ENCODE measurements at regions not wholly inside any gene's neighbourhood (a gene's known extent, or its start where the extent isn't known, plus 50 kb on each side); places are given as distances from the start of the nearest gene placed in this dataset.
A peak's percentile ranks its signal among the peaks of the same experiment; 100 is the strongest.

- Histone ChIP-seq H3K9me3 (replicated peaks; ENCODE audit: control insufficient read depth, low read depth, low read length) (no peaks in the 10 kb centered on the region), H3K27me3 (ENCODE audit: control insufficient read depth, insufficient read depth, low read length) (no peaks in the 10 kb centered on the region), H3K4me3 (ENCODE audit: low read length) (no peak overlapping the region), H3K4me1 (ENCODE audit: control insufficient read depth, insufficient read depth, low read length) (no peaks in the 10 kb centered on the region), H3K27ac (ENCODE audit: low read length) (no peak overlapping the region), H3K36me3 (ENCODE audit: control insufficient read depth, insufficient read depth, low read length) (no peaks in the 10 kb centered on the region)
- WGBS (ENCODE audit: insufficient coverage) = no CpG with 5 or more reads among the region's 2 CpGs
- DNase-seq = peak; percentile 51
Observed at GRCh38 chr2:223414646-223415045, 187.5 kb downstream of the SCG2 start.

GRCh38 chr2:223415071-223415470 lies 187.1 kb downstream of the SCG2 start:
- no peaks in the 10 kb centered on the region for H3K9me3 ChIP-seq (replicated peaks; ENCODE audit: control insufficient read depth, low read depth, low read length)
- no peak overlapping the region for H3K4me3 ChIP-seq (ENCODE audit: low read length)
- H3K27ac ChIP-seq (ENCODE audit: low read length) = peak overlapping the region; percentile 22
- no peaks in the 10 kb centered on the region for H3K27me3 ChIP-seq (ENCODE audit: control insufficient read depth, insufficient read depth, low read length)
- H3K36me3 ChIP-seq (ENCODE audit: control insufficient read depth, insufficient read depth, low read length) = no peaks in the 10 kb centered on the region
- H3K4me1 ChIP-seq (ENCODE audit: control insufficient read depth, insufficient read depth, low read length) = no peaks in the 10 kb centered on the region
- 100% methylated on average over 1 of the region's 1 CpG for WGBS (ENCODE audit: insufficient coverage)
- no peak for DNase-seq

GRCh38 chr2:223416815-223417610 lies 185.1 kb downstream of the SCG2 start:
- Histone ChIP-seq H3K4me1 (ENCODE audit: control insufficient read depth, insufficient read depth, low read length) (no peaks in the 10 kb centered on the region), H3K27me3 (ENCODE audit: control insufficient read depth, insufficient read depth, low read length) (no peaks in the 10 kb centered on the region), H3K4me3 (ENCODE audit: low read length) (no peak overlapping the region), H3K27ac (ENCODE audit: low read length) (no peak overlapping the region), H3K9me3 (replicated peaks; ENCODE audit: control insufficient read depth, low read depth, low read length) (no peaks in the 10 kb centered on the region), H3K36me3 (ENCODE audit: control insufficient read depth, insufficient read depth, low read length) (no peaks in the 10 kb centered on the region)
- 100% methylated on average over 3 of the region's 8 CpGs for WGBS (ENCODE audit: insufficient coverage)
- no peak for DNase-seq

GRCh38 chr2:223418131-223418530 lies 184.0 kb downstream of the SCG2 start:
- H3K4me3 ChIP-seq (ENCODE audit: low read length) = no peak overlapping the region
- no peaks in the 10 kb centered on the region for H3K27me3 ChIP-seq (ENCODE audit: control insufficient read depth, insufficient read depth, low read length)
- no peak overlapping the region for H3K27ac ChIP-seq (ENCODE audit: low read length)
- no peaks in the 10 kb centered on the region for H3K4me1 ChIP-seq (ENCODE audit: control insufficient read depth, insufficient read depth, low read length)
- H3K36me3 ChIP-seq (ENCODE audit: control insufficient read depth, insufficient read depth, low read length) = no peaks in the 10 kb centered on the region
- no CpG with 5 or more reads among the region's 6 CpGs for WGBS (ENCODE audit: insufficient coverage)
- DNase-seq = peak; percentile 59
- no peaks in the 10 kb centered on the region for H3K9me3 ChIP-seq (replicated peaks; ENCODE audit: control insufficient read depth, low read depth, low read length)

- H3K4me3 ChIP-seq (ENCODE audit: low read length) = no peak overlapping the region
- H3K27ac ChIP-seq (ENCODE audit: low read length) = no peak overlapping the region
- no peaks in the 10 kb centered on the region for H3K36me3 ChIP-seq (ENCODE audit: control insufficient read depth, insufficient read depth, low read length)
- WGBS (ENCODE audit: insufficient coverage) = no CpG with 5 or more reads among the region's 1 CpG
- H3K27me3 ChIP-seq (ENCODE audit: control insufficient read depth, insufficient read depth, low read length) = no peaks in the 10 kb centered on the region
- H3K4me1 ChIP-seq (ENCODE audit: control insufficient read depth, insufficient read depth, low read length) = no peaks in the 10 kb centered on the region
- no peaks in the 10 kb centered on the region for H3K9me3 ChIP-seq (replicated peaks; ENCODE audit: control insufficient read depth, low read depth, low read length)
- peak; percentile 57 for DNase-seq
Observed at GRCh38 chr2:223418604-223419199, 183.5 kb downstream of the SCG2 start.

GRCh38 chr2:223420048-223420447 lies 182.1 kb downstream of the SCG2 start:
- no peak overlapping the region for H3K27ac ChIP-seq (ENCODE audit: low read length)
- no peak for DNase-seq
- WGBS (ENCODE audit: insufficient coverage) = no CpG with 5 or more reads among the region's 1 CpG

GRCh38 chr2:223431479-223431878 lies 170.7 kb downstream of the SCG2 start:
- H3K27me3 ChIP-seq (ENCODE audit: control insufficient read depth, insufficient read depth, low read length) = no peaks in the 10 kb centered on the region
- no peaks in the 10 kb centered on the region for H3K9me3 ChIP-seq (replicated peaks; ENCODE audit: control insufficient read depth, low read depth, low read length)
- no CpG with 5 or more reads among the region's 1 CpG for WGBS (ENCODE audit: insufficient coverage)
- H3K4me1 ChIP-seq (ENCODE audit: control insufficient read depth, insufficient read depth, low read length) = no peaks in the 10 kb centered on the region
- H3K4me3 ChIP-seq (ENCODE audit: low read length) = no peak overlapping the region
- H3K27ac ChIP-seq (ENCODE audit: low read length) = no peak overlapping the region
- no peaks in the 10 kb centered on the region for H3K36me3 ChIP-seq (ENCODE audit: control insufficient read depth, insufficient read depth, low read length)
- no peak for DNase-seq

More at GRCh38 chr2:223420048-223420447, 182.1 kb downstream of the SCG2 start:
- Histone ChIP-seq H3K9me3 (replicated peaks; ENCODE audit: control insufficient read depth, low read depth, low read length) (no peaks in the 10 kb centered on the region), H3K4me1 (ENCODE audit: control insufficient read depth, insufficient read depth, low read length) (no peaks in the 10 kb centered on the region), H3K4me3 (ENCODE audit: low read length) (no peak overlapping the region), H3K36me3 (ENCODE audit: control insufficient read depth, insufficient read depth, low read length) (no peaks in the 10 kb centered on the region), H3K27me3 (ENCODE audit: control insufficient read depth, insufficient read depth, low read length) (no peaks in the 10 kb centered on the region)

GRCh38 chr2:223433461-223433860 lies 168.7 kb downstream of the SCG2 start:
- DNase-seq = no peak
- Histone ChIP-seq H3K27me3 (ENCODE audit: control insufficient read depth, insufficient read depth, low read length) (no peaks in the 10 kb centered on the region), H3K36me3 (ENCODE audit: control insufficient read depth, insufficient read depth, low read length) (no peaks in the 10 kb centered on the region), H3K27ac (ENCODE audit: low read length) (no peak overlapping the region), H3K4me3 (ENCODE audit: low read length) (no peak overlapping the region), H3K4me1 (ENCODE audit: control insufficient read depth, insufficient read depth, low read length) (no peaks in the 10 kb centered on the region), H3K9me3 (replicated peaks; ENCODE audit: control insufficient read depth, low read depth, low read length) (no peaks in the 10 kb centered on the region)
- WGBS (ENCODE audit: insufficient coverage) = no CpG with 5 or more reads among the region's 5 CpGs

- Histone ChIP-seq H3K4me3 (ENCODE audit: low read length) (no peak overlapping the region), H3K27me3 (ENCODE audit: control insufficient read depth, insufficient read depth, low read length) (no peaks in the 10 kb centered on the region), H3K4me1 (ENCODE audit: control insufficient read depth, insufficient read depth, low read length) (no peaks in the 10 kb centered on the region), H3K9me3 (replicated peaks; ENCODE audit: control insufficient read depth, low read depth, low read length) (no peaks in the 10 kb centered on the region), H3K36me3 (ENCODE audit: control insufficient read depth, insufficient read depth, low read length) (no peaks in the 10 kb centered on the region), H3K27ac (ENCODE audit: low read length) (no peak overlapping the region)
- DNase-seq = no peak
- no CpG with 5 or more reads among the region's 4 CpGs for WGBS (ENCODE audit: insufficient coverage)
Observed at GRCh38 chr2:223437788-223438187, 164.4 kb downstream of the SCG2 start.

GRCh38 chr2:223439184-223439583 lies 163.0 kb downstream of the SCG2 start:
- no peak for DNase-seq
- no peaks in the 10 kb centered on the region for H3K27me3 ChIP-seq (ENCODE audit: control insufficient read depth, insufficient read depth, low read length)
- no peaks in the 10 kb centered on the region for H3K4me1 ChIP-seq (ENCODE audit: control insufficient read depth, insufficient read depth, low read length)
- no peaks in the 10 kb centered on the region for H3K36me3 ChIP-seq (ENCODE audit: control insufficient read depth, insufficient read depth, low read length)
- no peak overlapping the region for H3K4me3 ChIP-seq (ENCODE audit: low read length)
- no CpG with 5 or more reads among the region's 1 CpG for WGBS (ENCODE audit: insufficient coverage)
- H3K9me3 ChIP-seq (replicated peaks; ENCODE audit: control insufficient read depth, low read depth, low read length) = no peaks in the 10 kb centered on the region
- H3K27ac ChIP-seq (ENCODE audit: low read length) = no peak overlapping the region
